ENCODE measurements at regions not wholly inside any gene's neighbourhood (a gene's known extent, or its start where the extent isn't known, plus 50 kb on each side); places are given as distances from the start of the nearest gene placed in this dataset.
"Not testable (repeated sequence)": the region's sequence is repeated elsewhere in the genome, so short reads cannot be mapped to it uniquely, and the experiment has no call there.

DNA sequence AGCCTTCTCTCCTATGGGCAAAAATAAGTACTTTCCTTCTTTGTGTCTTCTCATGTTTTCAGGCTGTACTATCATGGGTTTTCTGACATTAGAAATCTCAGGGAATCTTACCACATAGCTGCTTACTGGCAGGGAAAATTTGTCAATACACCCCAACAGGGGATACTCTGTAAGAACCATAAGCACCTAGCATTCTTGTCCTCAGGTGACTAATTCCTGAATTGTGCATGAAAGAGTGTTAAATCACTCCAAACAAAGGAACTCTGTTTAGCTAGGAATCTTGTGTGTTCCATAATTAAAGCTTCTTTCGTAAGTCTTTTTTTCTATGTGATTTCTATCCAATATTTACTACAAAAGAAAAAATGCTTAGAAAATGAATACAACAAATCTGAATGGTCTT is 206.7 kb upstream of the POT1 start:
- DNase-seq (ENCODE audit: low read depth, low spot score) = no peak

GRCh38 chr7:125130173-125130572 is 200.5 kb upstream of the POT1 start:
- no peak for DNase-seq (ENCODE audit: low read depth, low spot score)

- no peak for DNase-seq (ENCODE audit: low read depth, low spot score)
These were observed 197.7 kb upstream of the POT1 start for GRCh38 chr7:125127304-125127703.

DNA sequence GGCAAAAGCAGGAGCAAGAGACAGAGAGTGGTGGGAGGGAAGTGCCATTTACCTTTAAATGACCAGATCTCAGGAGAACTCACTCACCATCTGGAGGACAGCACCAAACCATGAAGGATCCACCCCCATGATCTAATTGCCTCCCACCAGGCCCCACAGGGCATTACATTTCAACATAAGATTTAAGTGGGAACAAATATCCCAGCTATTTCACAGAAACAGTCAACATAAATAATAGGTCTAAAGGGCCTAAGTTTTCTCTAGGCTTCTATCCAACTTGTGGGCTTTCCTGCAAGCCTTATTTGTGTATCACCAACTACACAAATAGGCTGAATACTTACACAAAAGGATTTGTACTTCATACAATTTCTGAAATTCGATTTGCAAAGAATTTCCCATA is 196.8 kb upstream of the POT1 start:
- DNase-seq (ENCODE audit: low read depth, low spot score) = no peak

DNA sequence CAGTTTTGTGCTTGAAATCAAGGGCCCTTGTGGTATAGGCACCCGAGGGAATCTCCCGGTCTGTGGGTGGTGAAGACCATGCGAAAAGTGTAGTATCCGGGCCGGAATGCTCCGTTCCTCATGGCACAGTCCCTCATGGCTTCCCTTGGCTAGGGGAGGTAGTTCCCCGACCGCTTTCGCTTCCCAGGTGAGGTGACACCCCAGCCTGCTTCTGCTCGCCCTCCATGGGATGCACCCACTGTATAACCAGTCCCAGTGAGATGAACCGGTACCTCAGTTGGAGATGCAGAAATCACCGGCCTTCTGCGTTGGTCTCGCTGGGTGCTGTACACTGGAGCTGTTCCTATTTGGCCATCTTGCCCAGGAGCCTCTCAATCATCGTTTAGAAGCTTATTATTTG is 195.7 kb upstream of the POT1 start:
- DNase-seq (ENCODE audit: low read depth, low spot score) = no peak

DNA sequence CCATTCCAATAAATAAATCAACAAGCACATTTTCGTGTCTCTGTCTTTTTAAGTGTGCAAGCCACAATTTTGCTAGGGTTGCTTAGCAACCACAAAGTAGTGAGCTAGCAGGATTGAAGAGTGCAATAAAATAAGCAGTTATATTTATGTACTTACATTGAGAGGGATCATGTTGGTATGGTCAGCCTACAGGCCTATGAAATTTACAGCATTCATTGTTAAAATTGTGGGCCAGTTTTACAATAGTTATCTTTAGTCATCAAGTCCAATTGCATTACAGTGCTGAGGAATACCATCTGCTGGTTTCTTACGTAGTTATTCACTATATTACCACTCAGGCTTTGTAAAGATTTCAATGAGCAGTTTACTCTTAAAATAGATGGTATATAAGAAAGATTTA is 192.5 kb upstream of the POT1 start:
- no peak for DNase-seq (ENCODE audit: low read depth, low spot score)

- DNase-seq (ENCODE audit: low read depth, low spot score) = no peak
These were observed 190.0 kb upstream of the POT1 start for GRCh38 chr7:125119559-125120115.

GRCh38 chr7:125118444-125118843 is 188.8 kb upstream of the POT1 start:
- no peak for DNase-seq (ENCODE audit: low read depth, low spot score)

DNA sequence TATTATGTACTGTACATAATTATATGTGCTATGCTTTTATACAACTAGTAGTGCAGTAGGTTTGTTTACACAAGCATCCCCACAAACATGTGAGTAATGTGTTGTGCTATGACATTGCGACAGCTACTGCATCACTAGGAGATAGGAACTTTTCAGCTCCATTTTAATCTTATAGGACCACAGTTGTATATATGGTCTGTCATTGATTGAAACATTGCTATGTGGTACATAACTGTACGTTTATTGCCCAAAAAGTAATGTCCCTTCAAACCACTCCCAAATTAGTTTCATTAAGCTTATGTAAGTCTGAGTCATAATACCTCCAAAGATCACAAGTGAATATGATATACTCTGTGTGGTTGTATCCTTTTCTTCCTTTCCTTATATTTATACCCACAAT is 183.2 kb upstream of the POT1 start:
- DNase-seq (ENCODE audit: low read depth, low spot score) = no peak

- no peak for DNase-seq (ENCODE audit: low read depth, low spot score)
These were observed 169.9 kb upstream of the POT1 start for GRCh38 chr7:125099519-125099918.

- no peak for DNase-seq (ENCODE audit: low read depth, low spot score)
These were observed 168.8 kb upstream of the POT1 start for GRCh38 chr7:125098377-125098970.

- DNase-seq (ENCODE audit: low read depth, low spot score) = no peak
These were observed 161.0 kb upstream of the POT1 start for GRCh38 chr7:125090596-125090995.

GRCh38 chr7:125089171-125089570 is 159.5 kb upstream of the POT1 start:
- no peak for DNase-seq (ENCODE audit: low read depth, low spot score)

- no peak for DNase-seq (ENCODE audit: low read depth, low spot score)
These were observed 158.9 kb upstream of the POT1 start for GRCh38 chr7:125088555-125088954.

DNA sequence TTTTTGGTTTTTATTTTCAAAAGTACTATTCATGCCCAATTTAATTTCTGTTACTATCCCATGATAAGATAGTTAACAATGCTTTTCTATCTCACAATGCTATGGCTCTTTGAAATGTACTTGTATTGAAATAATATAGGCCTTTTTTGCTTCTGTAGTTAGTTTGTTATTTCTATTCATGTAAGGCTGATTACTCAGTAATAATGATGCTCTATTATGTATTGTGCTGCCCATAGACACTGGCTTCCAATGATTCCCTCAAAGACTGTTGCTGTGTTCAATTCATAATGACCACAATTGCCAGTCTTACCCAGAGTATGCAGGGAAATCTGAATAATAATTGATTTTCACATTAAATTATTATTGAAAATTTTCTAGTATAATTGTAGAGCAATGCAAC is 155.5 kb upstream of the POT1 start:
- DNase-seq (ENCODE audit: low read depth, low spot score) = no peak

- no peak for DNase-seq (ENCODE audit: low read depth, low spot score)
These were observed 154.6 kb upstream of the POT1 start for GRCh38 chr7:125084196-125084595.

- no peak for DNase-seq (ENCODE audit: low read depth, low spot score)
These were observed 144.5 kb upstream of the POT1 start for GRCh38 chr7:125074141-125074540.

GRCh38 chr7:125065546-125065945 is 135.9 kb upstream of the POT1 start:
- no peak for DNase-seq (ENCODE audit: low read depth, low spot score)

GRCh38 chr7:125065001-125065400 is 135.4 kb upstream of the POT1 start:
- no peak for DNase-seq (ENCODE audit: low read depth, low spot score)

GRCh38 chr7:125061776-125062397 is 132.3 kb upstream of the POT1 start:
- DNase-seq (ENCODE audit: low read depth, low spot score) = no peak

DNA sequence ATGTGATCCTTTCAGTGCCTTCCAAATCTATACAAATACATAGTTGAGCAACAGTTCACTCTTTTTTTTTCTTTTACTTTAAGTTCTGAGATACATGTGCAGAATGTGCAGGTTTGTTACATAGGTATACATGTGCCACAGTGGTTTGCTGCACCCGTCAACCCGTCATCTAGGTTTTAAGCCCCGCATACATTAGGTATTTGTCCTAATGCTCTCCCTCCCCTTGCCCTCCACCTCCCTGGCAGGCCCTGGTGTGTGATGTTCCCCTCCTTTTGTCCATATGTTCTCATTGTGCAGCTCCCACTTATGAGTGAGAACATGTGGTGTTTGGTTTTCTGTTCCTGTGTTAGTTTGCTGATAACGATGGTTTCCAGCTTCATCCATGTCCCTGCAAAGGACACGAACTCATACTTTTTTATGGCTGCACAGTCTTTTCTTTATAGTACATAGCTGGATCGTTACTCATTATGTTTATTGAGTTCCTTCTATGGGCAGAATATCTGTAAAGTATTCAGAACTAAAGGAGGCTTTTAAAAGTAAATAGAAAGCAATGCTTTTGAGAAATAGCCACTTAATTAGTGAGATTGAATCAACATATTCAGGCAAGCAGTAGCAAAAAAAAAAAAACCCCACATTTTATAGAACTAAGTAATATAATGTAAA is 131.6 kb upstream of the POT1 start:
- DNase-seq (ENCODE audit: low read depth, low spot score) = not testable (repeated sequence)

DNA sequence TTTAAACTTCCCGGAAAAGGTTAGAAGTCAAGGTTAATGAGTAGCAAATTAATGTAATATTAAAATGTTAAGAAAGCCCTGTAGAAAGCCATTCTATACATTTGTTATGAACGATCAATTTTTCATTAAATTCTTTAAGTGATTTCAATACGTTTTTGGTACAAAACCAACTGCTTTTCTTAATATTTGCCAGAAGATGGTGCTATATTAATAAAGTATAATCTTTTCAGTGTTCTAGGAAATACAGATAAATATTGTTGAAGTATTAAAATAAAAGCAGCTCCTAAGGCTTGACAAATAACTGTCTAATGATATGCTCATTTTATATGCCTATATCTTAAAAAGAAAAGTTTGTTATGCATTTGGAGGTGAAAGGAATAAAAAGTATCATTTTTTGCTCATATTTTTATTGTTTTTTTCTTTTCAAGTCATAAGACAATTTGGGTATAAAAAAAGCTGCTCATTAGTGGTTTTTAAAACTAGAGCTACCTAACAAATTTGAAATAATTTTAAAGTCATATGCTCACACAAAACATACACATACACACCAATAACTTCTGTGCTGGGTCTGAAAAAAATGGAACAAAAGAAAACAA is 130.3 kb upstream of the POT1 start:
- DNase-seq (ENCODE audit: low read depth, low spot score) = no peak

- no peak for DNase-seq (ENCODE audit: low read depth, low spot score)
These were observed 128.3 kb upstream of the POT1 start for GRCh38 chr7:125057963-125058362.

All from ELF-1 (cell line).